ENCODE measurements at regions not wholly inside any gene's neighbourhood (a gene's known extent, or its start where the extent isn't known, plus 50 kb on each side); places are given as distances from the start of the nearest gene placed in this dataset.

DNA sequence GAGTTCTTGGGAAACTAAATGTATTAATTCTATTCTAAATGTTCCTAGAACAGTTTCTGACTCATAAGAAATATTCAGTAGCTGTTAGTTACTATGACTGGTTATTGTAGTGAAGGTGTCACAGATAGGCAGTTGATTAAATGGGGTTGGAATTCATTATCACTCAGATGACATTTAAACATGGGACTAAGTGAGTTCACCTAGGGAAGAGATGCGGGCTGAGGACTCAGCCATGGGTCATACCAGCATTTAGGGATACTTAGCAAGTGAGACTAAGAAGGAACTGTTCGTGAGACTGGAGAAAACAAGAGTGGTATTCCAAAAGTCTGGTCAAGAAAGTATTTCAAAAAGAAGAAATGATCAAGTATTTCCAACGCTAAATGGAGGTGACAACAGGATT is 125.1 kb upstream of the ADGRL4 start (continued):
- TF ChIP-seq, protein P1, sequence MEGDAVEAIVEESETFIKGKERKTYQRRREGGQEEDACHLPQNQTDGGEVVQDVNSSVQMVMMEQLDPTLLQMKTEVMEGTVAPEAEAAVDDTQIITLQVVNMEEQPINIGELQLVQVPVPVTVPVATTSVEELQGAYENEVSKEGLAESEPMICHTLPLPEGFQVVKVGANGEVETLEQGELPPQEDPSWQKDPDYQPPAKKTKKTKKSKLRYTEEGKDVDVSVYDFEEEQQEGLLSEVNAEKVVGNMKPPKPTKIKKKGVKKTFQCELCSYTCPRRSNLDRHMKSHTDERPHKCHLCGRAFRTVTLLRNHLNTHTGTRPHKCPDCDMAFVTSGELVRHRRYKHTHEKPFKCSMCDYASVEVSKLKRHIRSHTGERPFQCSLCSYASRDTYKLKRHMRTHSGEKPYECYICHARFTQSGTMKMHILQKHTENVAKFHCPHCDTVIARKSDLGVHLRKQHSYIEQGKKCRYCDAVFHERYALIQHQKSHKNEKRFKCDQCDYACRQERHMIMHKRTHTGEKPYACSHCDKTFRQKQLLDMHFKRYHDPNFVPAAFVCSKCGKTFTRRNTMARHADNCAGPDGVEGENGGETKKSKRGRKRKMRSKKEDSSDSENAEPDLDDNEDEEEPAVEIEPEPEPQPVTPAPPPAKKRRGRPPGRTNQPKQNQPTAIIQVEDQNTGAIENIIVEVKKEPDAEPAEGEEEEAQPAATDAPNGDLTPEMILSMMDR (IDR thresholded peaks at IDR 0.05; ENCODE audit: control extremely low read depth in 1 of 3, insufficient read depth in 1 of 3, low read depth in 1 of 3, low read length in 3 of 3), result no peak
- no peak for TF ChIP-seq SIRT6 (IDR thresholded peaks at IDR 0.05; ENCODE audit: low read length)
- no peak for TF ChIP-seq SRF (IDR thresholded peaks at IDR 0.05; ENCODE audit: low read depth, low read length)
- no peak for TF ChIP-seq CEBPB (IDR thresholded peaks at IDR 0.05; ENCODE audit: low read depth, low read length)
- TF ChIP-seq NANOG (IDR thresholded peaks at IDR 0.05; ENCODE audit: insufficient read depth, low read depth, low read length, poor library complexity, severe bottlenecking), result no peak

All from H1 (cell line).